IPS-20b (cell line): ENCODE measurements at regions not wholly inside any gene's neighbourhood (a gene's known extent, or its start where the extent isn't known, plus 50 kb on each side); places are given as distances from the start of the nearest gene placed in this dataset.
"Not testable (repeated sequence)": the region's sequence is repeated elsewhere in the genome, so short reads cannot be mapped to it uniquely, and the experiment has no call there.

Experiments
- H3K27ac ChIP-seq: one replicate; pipeline ENCODE4 v1.5.1; 2013; ENCODE audit warnings: low read length
- H3K27me3 ChIP-seq: 2 replicates; pipeline ENCODE4 v1.6.1; 2013; ENCODE audit warnings: mild to moderate bottlenecking, low read length, inconsistent platforms; ENCODE audit not compliant: insufficient read depth
- H3K36me3 ChIP-seq: 2 replicates; pipeline ENCODE4 v1.6.1; 2013; ENCODE audit warnings: low read depth, mild to moderate bottlenecking, inconsistent platforms, low read length, moderate library complexity; ENCODE audit not compliant: insufficient read depth
- H3K4me1 ChIP-seq: 2 replicates; pipeline ENCODE4 v1.6.1; 2013; ENCODE audit warnings: mild to moderate bottlenecking, control low read depth, inconsistent platforms, low read length, moderate library complexity; ENCODE audit not compliant: insufficient read depth
- H3K4me3 ChIP-seq: 2 replicates; pipeline ENCODE4 v1.5.1; 2013; ENCODE audit warnings: mild to moderate bottlenecking, low read length, inconsistent platforms
- H3K9ac ChIP-seq: 2 replicates; pipeline ENCODE4 v1.6.1; 2013; ENCODE audit warnings: low read depth, mild to moderate bottlenecking, inconsistent platforms, low read length, moderate library complexity
- H3K9me3 ChIP-seq: 2 replicates; pipeline ENCODE4 v1.6.1; 2013; ENCODE audit warnings: mild to moderate bottlenecking, low read depth, low read length, inconsistent platforms; ENCODE audit not compliant: insufficient read depth

DNA sequence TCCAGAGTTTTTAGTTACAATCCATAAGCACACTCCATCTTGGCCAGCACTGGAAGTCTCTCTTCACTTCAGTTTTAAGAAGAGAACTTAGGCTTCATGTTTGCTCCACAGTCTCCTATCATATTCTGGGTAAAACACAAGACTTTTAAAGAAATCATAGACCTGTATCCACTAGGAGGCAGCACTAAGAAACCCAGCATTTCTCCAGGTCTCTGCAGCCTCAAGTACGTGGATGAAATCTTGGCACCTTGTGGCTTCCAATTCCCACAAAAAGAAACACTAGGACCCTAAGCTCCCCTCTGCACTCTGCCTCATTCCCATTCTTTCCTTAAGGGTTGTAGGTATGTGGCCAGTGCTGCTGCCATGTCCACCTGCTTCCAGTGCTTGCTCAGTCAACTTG lies 367.3 kb upstream of the CASK start:
- H3K27me3 ChIP-seq: no peaks in the 10 kb centered on the region

DNA sequence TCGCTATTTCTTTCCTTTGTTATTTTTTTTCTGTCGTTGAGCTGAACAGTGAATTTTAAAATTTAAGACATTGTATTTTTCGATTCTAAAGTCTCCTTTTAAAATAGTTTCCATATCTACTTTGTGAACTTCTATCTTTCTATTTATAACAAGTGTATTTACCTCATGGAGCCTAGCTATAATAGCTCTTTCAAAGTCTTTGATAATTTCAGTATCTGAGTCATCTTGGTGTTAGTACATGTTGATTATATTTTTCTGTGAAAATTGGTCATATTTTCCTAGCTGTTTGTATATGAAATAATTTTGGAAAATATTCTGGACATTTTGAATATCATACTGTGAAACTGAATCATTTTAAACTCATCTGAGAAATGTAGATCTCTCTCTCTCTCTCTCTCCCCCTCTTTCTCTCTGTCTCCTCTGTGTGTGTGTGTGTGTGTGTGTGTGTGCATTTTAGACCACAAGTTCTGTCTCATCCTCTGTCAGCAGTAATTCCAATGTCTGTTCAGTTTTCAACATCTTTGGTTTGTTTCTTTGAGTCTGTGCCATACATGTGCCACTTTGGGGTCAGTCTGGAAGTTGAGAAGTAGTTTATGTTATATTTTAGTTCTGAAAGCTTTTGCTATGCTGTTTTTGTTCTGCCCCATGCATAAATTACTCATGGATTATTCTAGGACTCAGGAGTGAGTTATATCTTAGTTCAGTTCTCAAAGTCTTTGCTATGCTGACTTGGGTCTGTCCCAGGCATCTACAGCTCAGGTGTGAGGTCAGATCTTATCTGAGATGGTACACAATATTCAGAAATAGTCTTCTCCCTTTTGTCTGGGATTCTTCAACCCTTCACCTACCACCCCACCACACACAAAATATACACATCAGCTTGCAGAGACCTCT lies 366.4 kb upstream of the CASK start:
- Histone ChIP-seq H3K9me3 (no peaks in the 10 kb centered on the region), H3K4me1 (no peaks in the 10 kb centered on the region)

More for the DNA sequence above, 367.3 kb upstream of the CASK start:
- Histone ChIP-seq H3K4me1 (no peaks in the 10 kb centered on the region), H3K9me3 (no peaks in the 10 kb centered on the region), H3K9ac (no peak overlapping the region), H3K36me3 (no peaks in the 10 kb centered on the region), H3K27ac (no peak overlapping the region), H3K4me3 (no peak overlapping the region)

DNA sequence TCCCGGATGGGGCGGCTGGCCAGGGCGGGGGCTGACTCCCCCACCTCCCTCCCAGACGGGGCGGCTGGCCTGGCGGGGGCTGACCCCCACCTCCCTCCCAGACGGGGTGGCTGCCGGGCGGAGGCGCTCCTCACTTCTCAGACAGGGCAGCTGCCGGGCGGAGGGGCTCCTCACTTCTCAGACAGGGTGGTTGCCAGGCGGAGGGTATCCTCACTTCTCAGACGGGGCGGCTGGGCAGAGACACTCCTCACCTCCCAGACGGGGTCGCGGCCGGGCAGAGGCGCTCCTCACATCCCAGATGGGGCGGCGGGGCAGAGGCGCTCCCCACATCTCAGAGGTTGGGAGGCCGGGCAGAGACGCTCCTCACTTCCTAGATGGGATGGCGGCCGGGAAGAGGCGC lies 362.3 kb upstream of the CASK start:
- H3K27ac ChIP-seq, H3K27me3 ChIP-seq, H3K9ac ChIP-seq, H3K36me3 ChIP-seq, H3K4me1 ChIP-seq, H3K4me3 ChIP-seq, H3K9me3 ChIP-seq: not testable (repeated sequence)

More for the DNA sequence above, 366.4 kb upstream of the CASK start:
- Histone ChIP-seq H3K27ac (no peak overlapping the region), H3K4me3 (no peak overlapping the region), H3K9ac (no peak overlapping the region), H3K27me3 (no peaks in the 10 kb centered on the region), H3K36me3 (no peaks in the 10 kb centered on the region)

GRCh38 chrX:42276982-42277690 lies 353.8 kb upstream of the CASK start:
- H3K27me3 ChIP-seq: no peaks in the 10 kb centered on the region
- no peak overlapping the region for H3K27ac ChIP-seq
- no peaks in the 10 kb centered on the region for H3K4me1 ChIP-seq
- no peak overlapping the region for H3K4me3 ChIP-seq
- H3K9me3 ChIP-seq: no peaks in the 10 kb centered on the region
- H3K9ac ChIP-seq: no peak overlapping the region
- H3K36me3 ChIP-seq: no peaks in the 10 kb centered on the region

- H3K9me3 ChIP-seq: no peaks in the 10 kb centered on the region
- no peaks in the 10 kb centered on the region for H3K4me1 ChIP-seq
- H3K36me3 ChIP-seq: no peaks in the 10 kb centered on the region
- H3K4me3 ChIP-seq: no peak overlapping the region
- no peaks in the 10 kb centered on the region for H3K27me3 ChIP-seq
- H3K27ac ChIP-seq: no peak overlapping the region
- H3K9ac ChIP-seq: no peak overlapping the region
These were observed 350.8 kb upstream of the CASK start for GRCh38 chrX:42274151-42274550.

- H3K27ac ChIP-seq: no peak overlapping the region
- no peak overlapping the region for H3K4me3 ChIP-seq
- H3K9me3 ChIP-seq: no peaks in the 10 kb centered on the region
- H3K4me1 ChIP-seq: no peaks in the 10 kb centered on the region
- no peaks in the 10 kb centered on the region for H3K36me3 ChIP-seq
- no peaks in the 10 kb centered on the region for H3K27me3 ChIP-seq
- H3K9ac ChIP-seq: no peak overlapping the region
These were observed 350.0 kb upstream of the CASK start for GRCh38 chrX:42273387-42273786.

- Histone ChIP-seq H3K36me3 (no peaks in the 10 kb centered on the region), H3K4me3 (no peak overlapping the region), H3K9ac (no peak overlapping the region), H3K27ac (no peak overlapping the region), H3K27me3 (no peaks in the 10 kb centered on the region), H3K9me3 (no peaks in the 10 kb centered on the region), H3K4me1 (no peaks in the 10 kb centered on the region)
These were observed 345.8 kb upstream of the CASK start for GRCh38 chrX:42269186-42269585.

- Histone ChIP-seq H3K4me3 (no peak overlapping the region), H3K36me3 (no peaks in the 10 kb centered on the region), H3K9ac (no peak overlapping the region), H3K27me3 (no peaks in the 10 kb centered on the region), H3K9me3 (no peaks in the 10 kb centered on the region), H3K27ac (no peak overlapping the region), H3K4me1 (no peaks in the 10 kb centered on the region)
These were observed 337.5 kb upstream of the CASK start for GRCh38 chrX:42260854-42261253.

DNA sequence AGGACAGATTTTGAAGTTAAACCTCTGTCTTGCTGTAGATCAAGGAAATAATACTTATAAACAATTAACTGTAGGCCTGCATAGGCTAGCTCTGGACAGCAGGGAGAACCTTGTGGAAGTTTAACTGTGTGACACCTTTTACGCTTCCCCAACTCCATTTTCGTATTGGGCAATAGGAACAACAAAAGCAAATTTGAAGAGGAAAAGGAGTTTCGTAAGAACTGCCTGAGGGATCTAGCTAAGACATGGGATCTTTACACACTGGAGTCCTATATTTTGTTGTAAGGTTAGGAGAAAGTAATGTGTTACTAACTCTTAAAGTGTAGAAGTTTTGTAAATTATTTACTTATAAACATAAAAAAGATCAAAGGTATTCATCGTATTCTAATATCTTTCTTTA lies 324.9 kb upstream of the CASK start:
- H3K9ac ChIP-seq: no peak overlapping the region
- H3K27me3 ChIP-seq: no peaks in the 10 kb centered on the region
- no peak overlapping the region for H3K4me3 ChIP-seq
- H3K4me1 ChIP-seq: peaks cover 2% of the 10 kb centered on the region; the same call in 1 of the 2 replicates
- H3K27ac ChIP-seq: no peak overlapping the region
- no peaks in the 10 kb centered on the region for H3K36me3 ChIP-seq
- H3K9me3 ChIP-seq: no peaks in the 10 kb centered on the region

GRCh38 chrX:42247241-42247640 lies 323.9 kb upstream of the CASK start:
- Histone ChIP-seq H3K4me1 (peaks cover 2% of the 10 kb centered on the region; the same call in 1 of the 2 replicates), H3K36me3 (no peaks in the 10 kb centered on the region), H3K27me3 (no peaks in the 10 kb centered on the region), H3K9ac (no peak overlapping the region), H3K27ac (no peak overlapping the region), H3K4me3 (no peak overlapping the region), H3K9me3 (no peaks in the 10 kb centered on the region)

DNA sequence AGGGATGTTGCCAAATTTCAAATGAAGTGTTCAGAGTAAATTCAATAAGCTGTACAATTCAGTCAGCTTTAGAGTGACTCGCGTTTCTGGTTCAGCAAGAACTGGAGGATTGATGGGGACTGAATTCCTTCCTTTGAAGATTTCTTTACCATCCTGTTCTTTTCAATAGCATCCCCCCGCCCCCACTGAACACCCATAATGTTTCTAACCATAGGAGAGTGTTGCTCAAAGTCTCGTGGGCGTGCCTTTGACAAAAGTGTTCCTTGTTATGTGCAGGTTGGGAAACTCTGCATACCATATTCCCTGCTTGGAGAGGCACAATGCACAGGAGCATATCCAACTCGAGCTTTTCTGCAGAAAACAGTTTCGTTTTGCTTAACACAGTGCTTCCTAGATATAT lies 323.5 kb upstream of the CASK start:
- Histone ChIP-seq H3K4me3 (no peak overlapping the region), H3K27me3 (no peaks in the 10 kb centered on the region), H3K9me3 (no peaks in the 10 kb centered on the region), H3K27ac (no peak overlapping the region), H3K9ac (no peak overlapping the region), H3K36me3 (no peaks in the 10 kb centered on the region), H3K4me1 (peaks cover 5% of the 10 kb centered on the region)

GRCh38 chrX:42242004-42242403 lies 318.6 kb upstream of the CASK start:
- H3K36me3 ChIP-seq: no peaks in the 10 kb centered on the region
- H3K4me1 ChIP-seq: peaks cover 7% of the 10 kb centered on the region
- H3K27me3 ChIP-seq: no peaks in the 10 kb centered on the region
- no peaks in the 10 kb centered on the region for H3K9me3 ChIP-seq
- H3K9ac ChIP-seq: no peak overlapping the region
- H3K27ac ChIP-seq: no peak overlapping the region
- H3K4me3 ChIP-seq: no peak overlapping the region
